H9 (cell line): ENCODE measurements at regions not wholly inside any gene's neighbourhood (a gene's known extent, or its start where the extent isn't known, plus 50 kb on each side); places are given as distances from the start of the nearest gene placed in this dataset.
"Not testable (repeated sequence)": the region's sequence is repeated elsewhere in the genome, so short reads cannot be mapped to it uniquely, and the experiment has no call there.

Source experiments
- DNase-seq: peaks from one replicate; pipeline ENCODE4 v3.0.0-alpha.2; 2017
- H2AFZ ChIP-seq: one replicate; pipeline ENCODE4 v1.6.1; 2013; ENCODE audit warnings: mild to moderate bottlenecking, low read length, control low read depth, moderate library complexity
- H2AK5ac ChIP-seq: 2 replicates; pipeline ENCODE4 v1.6.1; 2013; ENCODE audit warnings: low read length, control low read depth, mixed read lengths; ENCODE audit not compliant: insufficient read length
- H2BK120ac ChIP-seq: one replicate; pipeline ENCODE4 v1.6.1; 2013; ENCODE audit warnings: low read depth, mild to moderate bottlenecking, low read length, control low read depth, inconsistent platforms; ENCODE audit not compliant: poor library complexity, severe bottlenecking
- H2BK12ac ChIP-seq: 2 replicates; pipeline ENCODE4 v1.6.1; 2013; ENCODE audit warnings: low read length, control low read depth, mixed read lengths, low read depth; ENCODE audit not compliant: insufficient read length
- H2BK15ac ChIP-seq: 2 replicates; pipeline ENCODE4 v1.6.1; 2013; ENCODE audit warnings: low read depth, low read length, control low read depth
- H2BK20ac ChIP-seq: one replicate; pipeline ENCODE4 v1.6.1; 2013; ENCODE audit warnings: low read depth, mild to moderate bottlenecking, low read length, control low read depth, inconsistent platforms; ENCODE audit not compliant: poor library complexity, severe bottlenecking
- H2BK5ac ChIP-seq: 2 replicates; pipeline ENCODE4 v1.6.1; 2013; ENCODE audit warnings: low read length, control low read depth, mixed read lengths; ENCODE audit not compliant: insufficient read length
- H3K14ac ChIP-seq: 2 replicates; pipeline ENCODE4 v1.6.1; 2013; ENCODE audit warnings: low read length, control low read depth; ENCODE audit not compliant: insufficient read depth
- H3K18ac ChIP-seq: 2 replicates; pipeline ENCODE4 v1.6.1; 2013; ENCODE audit warnings: low read depth, mild to moderate bottlenecking, mixed read lengths, low read length, control low read depth; ENCODE audit not compliant: insufficient read length
- H3K23ac ChIP-seq: 2 replicates; pipeline ENCODE4 v1.6.1; 2013; ENCODE audit warnings: low read length, control low read depth, mixed read lengths, low read depth; ENCODE audit not compliant: insufficient read length
- H3K23me2 ChIP-seq: 2 replicates; pipeline ENCODE4 v1.6.1; 2013; ENCODE audit warnings: low read depth, mild to moderate bottlenecking, mixed read lengths, low read length, control low read depth; ENCODE audit not compliant: insufficient read length, poor library complexity, severe bottlenecking
- H3K27ac ChIP-seq: 2 replicates; pipeline ENCODE4 v1.5.1; 2013; ENCODE audit warnings: low read length, control low read depth, mixed read lengths, low read depth; ENCODE audit not compliant: insufficient read length
- H3K27me3 ChIP-seq: 2 replicates; pipeline ENCODE4 v1.6.1; 2013; ENCODE audit warnings: low read length, control low read depth, inconsistent platforms; ENCODE audit not compliant: insufficient read depth
- H3K4ac ChIP-seq: 2 replicates; pipeline ENCODE4 v1.6.1; 2013; ENCODE audit warnings: low read depth, mild to moderate bottlenecking, control low read depth, inconsistent platforms, low read length, moderate library complexity
- H3K4me1 ChIP-seq: 2 replicates; pipeline ENCODE4 v1.6.1; 2013; ENCODE audit warnings: low read length, control low read depth, inconsistent platforms; ENCODE audit not compliant: insufficient read depth
- H3K4me2 ChIP-seq: 2 replicates; pipeline ENCODE4 v1.6.1; 2013; ENCODE audit warnings: low read length, control low read depth, mixed read lengths; ENCODE audit not compliant: insufficient read length, insufficient read depth
- H3K56ac ChIP-seq: 2 replicates; pipeline ENCODE4 v1.6.1; 2013; ENCODE audit warnings: low read depth, mild to moderate bottlenecking, mixed read lengths, low read length, control low read depth; ENCODE audit not compliant: insufficient read length
- H3K79me1 ChIP-seq: 2 replicates; pipeline ENCODE4 v1.6.1; 2013; ENCODE audit warnings: low read depth, mild to moderate bottlenecking, moderate library complexity, low read length, control low read depth, inconsistent platforms; ENCODE audit not compliant: insufficient read depth, poor library complexity, severe bottlenecking
- H3K79me2 ChIP-seq: 2 replicates; pipeline ENCODE4 v1.6.1; 2013; ENCODE audit warnings: low read length, control low read depth, inconsistent platforms; ENCODE audit not compliant: insufficient read depth
- H3K9ac ChIP-seq: 2 replicates; pipeline ENCODE4 v1.6.1; 2013; ENCODE audit warnings: low read length, control low read depth, mixed read lengths; ENCODE audit not compliant: insufficient read length; ENCODE audit errors: extremely low read depth
- H3K9me3 ChIP-seq: one replicate; pipeline ENCODE4 v1.6.1; 2013; ENCODE audit warnings: low read depth, low read length, inconsistent platforms; ENCODE audit not compliant: control insufficient read depth
- H3T11ph ChIP-seq: one replicate; pipeline ENCODE4 v1.6.1; 2013; ENCODE audit warnings: mild to moderate bottlenecking, low read length, control low read depth, inconsistent platforms
- H4K20me1 ChIP-seq: one replicate; pipeline ENCODE4 v1.6.1; 2013; ENCODE audit not compliant: control insufficient read depth, insufficient read length, insufficient read depth
- H4K5ac ChIP-seq: 2 replicates; pipeline ENCODE4 v1.6.1; 2013; ENCODE audit warnings: low read depth, mild to moderate bottlenecking, mixed read lengths, low read length, control low read depth; ENCODE audit not compliant: insufficient read length
- H4K8ac ChIP-seq: replicated peaks from 2 replicates; pipeline ENCODE4 v1.6.1; 2013; ENCODE audit warnings: low read length, control low read depth, mixed read lengths, low read depth; ENCODE audit not compliant: insufficient read length
- H4K91ac ChIP-seq: 2 replicates; pipeline ENCODE4 v1.6.1; 2013; ENCODE audit warnings: low read depth, mild to moderate bottlenecking, moderate library complexity, mixed read lengths, low read length, control low read depth; ENCODE audit not compliant: insufficient read length
- H3K27ac Mint-ChIP-seq, 3 experiments: 2 replicates in 2 of 3; 3 replicates in 1 of 3; pipeline ENCODE4 v1.8.0; 2020 to 2021; ENCODE audit warnings: mixed read lengths in 3 of 3, mild to moderate bottlenecking in 1 of 3, moderate library complexity in 1 of 3
- H3K27me3 Mint-ChIP-seq: 2 replicates; pipeline ENCODE4 v1.8.0; 2021; ENCODE audit warnings: low read depth, mild to moderate bottlenecking, moderate library complexity, mixed read lengths
- H3K36me3 Mint-ChIP-seq, 3 experiments: 2 replicates in 2 of 3; 3 replicates in 1 of 3; pipeline ENCODE4 v1.8.0; 2020 to 2021; ENCODE audit warnings: low read depth in 3 of 3, mixed read lengths in 3 of 3; ENCODE audit not compliant: insufficient read depth in 1 of 3
- H3K4me1 Mint-ChIP-seq, 2 experiments: 2 replicates each; pipeline ENCODE4 v1.8.0; 2020; ENCODE audit warnings: mixed read lengths in 2 of 2
- H3K4me3 Mint-ChIP-seq, 2 experiments: 2 replicates in 1 of 2; 3 replicates in 1 of 2; pipeline ENCODE4 v1.8.0; 2020 to 2021; ENCODE audit warnings: mild to moderate bottlenecking in 2 of 2, mixed read lengths in 2 of 2, moderate library complexity in 1 of 2
- H3K9me3 Mint-ChIP-seq, 2 experiments: 2 replicates in 1 of 2; 3 replicates in 1 of 2; pipeline ENCODE4 v1.8.0; 2020; ENCODE audit warnings: mild to moderate bottlenecking in 2 of 2, mixed read lengths in 2 of 2, moderate library complexity in 1 of 2
- CTCF ChIP-seq: fragments of 200-600 bp; sonication (generic); conservative IDR thresholded peaks from 3 replicates; pipeline ENCODE4 v1.8.0; 2021; ENCODE audit warnings: antibody characterized with exemption, mild to moderate bottlenecking
- WGBS: extraction: QIAGEN DNeasy Blood & Tissue Kit; methylation state at CpG from one replicate; pipeline ENCODE4 v1.1.7; 2013; ENCODE audit warnings: missing lambda C conversion rate, low lambda C conversion rate, mixed read lengths; ENCODE audit not compliant: insufficient read length; ENCODE audit errors: extremely low coverage; 5-methylcytosine and 5-hydroxymethylcytosine counted together

GRCh38 chr12:89192429-89192828 is 159.9 kb downstream of the DUSP6 start:
- Histone ChIP-seq H3K9me3 (no peaks in the 10 kb centered on the region), H2BK15ac (no peak overlapping the region), H3K23me2 (no peaks in the 10 kb centered on the region), H3K18ac (no peak overlapping the region), H2BK20ac (no peak overlapping the region), H2BK12ac (no peak overlapping the region), H3K14ac (no peak overlapping the region), H2BK120ac (no peak overlapping the region), H4K91ac (no peak overlapping the region), H3K27ac (no peak overlapping the region), H3K27me3 (no peaks in the 10 kb centered on the region), H3K4ac (no peak overlapping the region), H3K56ac (no peak overlapping the region), H3K23ac (no peak overlapping the region), H2AFZ (no peak overlapping the region), H3K9ac (no peak overlapping the region), H4K5ac (no peak overlapping the region), H3K4me1 (no peaks in the 10 kb centered on the region), H2BK5ac (no peak overlapping the region), H3K79me2 (no peaks in the 10 kb centered on the region), H2AK5ac (no peak overlapping the region), H4K20me1 (no peaks in the 10 kb centered on the region), H3K4me2 (no peak overlapping the region), H3T11ph (no peak overlapping the region), H4K8ac (no peak overlapping the region), H3K79me1 (no peaks in the 10 kb centered on the region)
- Mint-ChIP-seq H3K27ac (no peak overlapping the region), H3K4me1 (no peaks in the 10 kb centered on the region), H3K36me3 (peaks cover 0 to 10% (median 3%) of the 10 kb centered on the region in 3 experiments; a peak in 5 of 7 replicates), H3K27me3 (no peaks in the 10 kb centered on the region), H3K9me3 (peaks cover 10 to 11% of the 10 kb centered on the region in 2 experiments), H3K4me3 (no peak overlapping the region)
- no CpG with 5 or more reads among the region's 3 CpGs for WGBS
- DNase-seq: no peak
- no peak for TF ChIP-seq CTCF

GRCh38 chr12:89191597-89191996 is 160.7 kb downstream of the DUSP6 start:
- not testable (repeated sequence) for H4K91ac ChIP-seq, H3K27ac Mint-ChIP-seq, H2BK12ac ChIP-seq, H3K27me3 Mint-ChIP-seq, H3K4me1 Mint-ChIP-seq, H3K4me2 ChIP-seq, H3K27ac ChIP-seq, H3K79me1 ChIP-seq, H3K14ac ChIP-seq, H4K20me1 ChIP-seq, H2BK15ac ChIP-seq, H2AFZ ChIP-seq, H3K23me2 ChIP-seq, H4K8ac ChIP-seq, H3K56ac ChIP-seq, H3K27me3 ChIP-seq, H2BK5ac ChIP-seq, H3T11ph ChIP-seq, H2AK5ac ChIP-seq, H3K4me1 ChIP-seq, H4K5ac ChIP-seq, H3K4ac ChIP-seq, H3K23ac ChIP-seq, H3K9ac ChIP-seq, H3K9me3 ChIP-seq, H3K18ac ChIP-seq, H3K4me3 Mint-ChIP-seq, H3K79me2 ChIP-seq, H2BK120ac ChIP-seq, H2BK20ac ChIP-seq, DNase-seq
- Mint-ChIP-seq H3K9me3 (peaks cover 10 to 11% of the 10 kb centered on the region in 2 experiments), H3K36me3 (peaks cover 0 to 10% (median 3%) of the 10 kb centered on the region in 3 experiments; a peak in 5 of 7 replicates)
